Retinal pigment epithelial cell (primary cell): ENCODE measurements at regions not wholly inside any gene's neighbourhood (a gene's known extent, or its start where the extent isn't known, plus 50 kb on each side); places are given as distances from the start of the nearest gene placed in this dataset.

Experiments
- DNase-seq: peaks from one replicate; pipeline ENCODE4 v3.0.0-alpha.2; 2010; ENCODE audit warnings: low read depth
- H3K4me3 ChIP-seq: 2 replicates; pipeline ENCODE4 v1.5.1; 2011; ENCODE audit warnings: mild to moderate bottlenecking, low read length, control low read depth, moderate library complexity
- TF ChIP-seq, protein P1 (sequence below): conservative IDR thresholded peaks from 2 replicates; pipeline ENCODE4 v1.5.1; 2011; ENCODE audit warnings: low read depth, low read length, control low read depth, inconsistent platforms

GRCh38 chr10:83205861-83206260 is 933.4 kb upstream of the GHITM start:
- DNase-seq, result no peak
- no peak overlapping the region for H3K4me3 ChIP-seq
- TF ChIP-seq, protein P1, sequence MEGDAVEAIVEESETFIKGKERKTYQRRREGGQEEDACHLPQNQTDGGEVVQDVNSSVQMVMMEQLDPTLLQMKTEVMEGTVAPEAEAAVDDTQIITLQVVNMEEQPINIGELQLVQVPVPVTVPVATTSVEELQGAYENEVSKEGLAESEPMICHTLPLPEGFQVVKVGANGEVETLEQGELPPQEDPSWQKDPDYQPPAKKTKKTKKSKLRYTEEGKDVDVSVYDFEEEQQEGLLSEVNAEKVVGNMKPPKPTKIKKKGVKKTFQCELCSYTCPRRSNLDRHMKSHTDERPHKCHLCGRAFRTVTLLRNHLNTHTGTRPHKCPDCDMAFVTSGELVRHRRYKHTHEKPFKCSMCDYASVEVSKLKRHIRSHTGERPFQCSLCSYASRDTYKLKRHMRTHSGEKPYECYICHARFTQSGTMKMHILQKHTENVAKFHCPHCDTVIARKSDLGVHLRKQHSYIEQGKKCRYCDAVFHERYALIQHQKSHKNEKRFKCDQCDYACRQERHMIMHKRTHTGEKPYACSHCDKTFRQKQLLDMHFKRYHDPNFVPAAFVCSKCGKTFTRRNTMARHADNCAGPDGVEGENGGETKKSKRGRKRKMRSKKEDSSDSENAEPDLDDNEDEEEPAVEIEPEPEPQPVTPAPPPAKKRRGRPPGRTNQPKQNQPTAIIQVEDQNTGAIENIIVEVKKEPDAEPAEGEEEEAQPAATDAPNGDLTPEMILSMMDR, result no peak

DNA sequence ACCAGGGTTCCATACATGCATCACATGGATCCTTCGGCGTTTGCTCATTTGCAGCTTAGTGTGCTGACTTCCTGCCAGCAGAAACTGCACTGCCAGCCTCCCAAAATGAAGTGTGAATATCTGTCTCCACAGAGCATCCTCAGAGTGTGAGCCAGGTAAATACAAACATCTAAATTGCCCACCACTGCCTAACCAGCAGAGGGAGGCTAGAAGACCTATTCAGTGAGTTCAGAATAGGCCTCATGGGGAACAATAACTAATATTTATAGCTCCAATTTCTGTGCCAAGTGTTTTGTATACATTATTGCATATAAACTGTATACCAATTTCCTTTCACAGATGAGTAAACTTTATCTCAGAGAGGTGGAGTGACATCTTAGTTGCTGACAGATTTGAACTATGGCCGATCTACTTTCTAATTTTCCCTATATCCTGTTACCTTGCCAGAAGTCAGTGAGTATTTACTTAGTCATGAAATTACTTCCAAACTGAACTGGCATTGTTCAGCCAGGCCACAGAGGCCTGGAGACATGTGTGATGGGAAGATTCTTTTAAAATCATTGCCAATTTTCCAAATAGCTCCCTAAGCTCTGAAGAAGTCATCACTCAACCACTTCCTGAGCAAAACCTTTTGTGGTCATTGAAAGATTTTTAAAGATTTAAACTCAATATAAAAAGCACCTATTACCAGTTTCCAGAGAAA is 926.5 kb upstream of the GHITM start:
- no peak overlapping the region for H3K4me3 ChIP-seq
- no peak for DNase-seq
- TF ChIP-seq, protein P1, result no peak

GRCh38 chr10:83214136-83214535 is 925.2 kb upstream of the GHITM start:
- no peak overlapping the region for H3K4me3 ChIP-seq
- no peak for DNase-seq
- TF ChIP-seq, protein P1, result no peak

GRCh38 chr10:83218205-83218604 is 921.1 kb upstream of the GHITM start:
- H3K4me3 ChIP-seq, result no peak overlapping the region
- TF ChIP-seq, protein P1, result no peak
- no peak for DNase-seq

GRCh38 chr10:83222300-83222699 is 917.0 kb upstream of the GHITM start:
- TF ChIP-seq, protein P1, result no peak
- no peak overlapping the region for H3K4me3 ChIP-seq
- DNase-seq, result no peak

GRCh38 chr10:83222832-83223742 is 916.2 kb upstream of the GHITM start:
- TF ChIP-seq, protein P1, result no peak
- H3K4me3 ChIP-seq, result no peak overlapping the region
- no peak for DNase-seq
